Lower leg skin (tissue), 3 donors: ENCODE measurements at regions not wholly inside any gene's neighbourhood (a gene's known extent, or its start where the extent isn't known, plus 50 kb on each side); places are given as distances from the start of the nearest gene placed in this dataset.

Experiments
- CTCF ChIP-seq, 3 donors: fragments of 450-650 bp; IDR thresholded peaks; one replicate each; pipeline ENCODE4 v1.5.1; 2016; ENCODE audit warnings: antibody characterized with exemption in 3 of 3, mild to moderate bottlenecking in 3 of 3, moderate library complexity in 2 of 3
- POLR2A ChIP-seq, 2 donors: fragments of 450-650 bp; IDR thresholded peaks; one replicate each; pipeline ENCODE4 v1.6.1; 2016 to 2017; ENCODE audit warnings: antibody characterized with exemption in 2 of 2, mild to moderate bottlenecking in 1 of 2, moderate library complexity in 1 of 2

GRCh38 chr4:19327364-19327763 lies 924.3 kb upstream of the SLIT2 start:
- TF ChIP-seq CTCF (IDR thresholded peaks at IDR 0.05) (no peak), POLR2A (IDR thresholded peaks at IDR 0.05) (no peak)
